ENCODE measurements at regions not wholly inside any gene's neighbourhood (a gene's known extent, or its start where the extent isn't known, plus 50 kb on each side); places are given as distances from the start of the nearest gene placed in this dataset.

- no peak for TF ChIP-seq ZNF274 (IDR thresholded peaks at IDR 0.05; ENCODE audit: low read depth, low read length)
- no peak for TF ChIP-seq SUZ12 (IDR thresholded peaks at IDR 0.05; ENCODE audit: extremely low read depth, insufficient read depth, insufficient read length)
These were observed 397.1 kb upstream of the RORB start for GRCh38 chr9:74100042-74100441.
